Thoracic aorta (tissue), 2 donors: ENCODE measurements at regions not wholly inside any gene's neighbourhood (a gene's known extent, or its start where the extent isn't known, plus 50 kb on each side); places are given as distances from the start of the nearest gene placed in this dataset.

Experiments
- ATAC-seq: fragments of 150-250 bp; one replicate; pipeline ENCODE4 v1.8.0; 2017; ENCODE audit warnings: low read depth; ENCODE audit not compliant: insufficient number of reproducible peaks, low FRiP score
- DNase-seq: peaks from one replicate; pipeline ENCODE4 v3.0.0-alpha.2; 2020; ENCODE audit warnings: low spot score
- H3K27ac ChIP-seq, 2 donors: fragments of 200-600 bp; sonication (generic); 1 replicate in 1 of 2; 2 replicates in 1 of 2; pipeline ENCODE4 v1.5.1; 2016; ENCODE audit warnings: mild to moderate bottlenecking in 2 of 2, moderate library complexity in 2 of 2
- H3K27me3 ChIP-seq: fragments of 200-600 bp; sonication (generic); replicated peaks from 2 replicates; pipeline ENCODE4 v1.6.0; 2016; ENCODE audit warnings: mild to moderate bottlenecking; ENCODE audit not compliant: insufficient read depth
- H3K36me3 ChIP-seq: fragments of 200-600 bp; sonication (generic); one replicate; pipeline ENCODE4 v1.5.1; 2016
- H3K4me1 ChIP-seq, 2 donors: fragments of 200-600 bp; sonication (generic); 1 replicate in 1 of 2; 2 replicates in 1 of 2; pipeline versions ENCODE4 v1.5.1 to v1.6.0; 2016; ENCODE audit warnings: low read depth in 2 of 2, mild to moderate bottlenecking in 1 of 2; ENCODE audit not compliant: control insufficient read depth in 1 of 2
- H3K4me3 ChIP-seq: fragments of 200-600 bp; sonication (generic); 2 replicates; pipeline ENCODE4 v1.5.1; 2016; ENCODE audit warnings: mild to moderate bottlenecking
- H3K9me3 ChIP-seq: fragments of 200-600 bp; sonication (generic); 2 replicates; pipeline ENCODE4 v1.5.1; 2016
- TF ChIP-seq, protein P1 (sequence below): fragments of 200-600 bp; sonication (generic); IDR thresholded peaks from one replicate; pipeline ENCODE4 v1.5.1; 2019; ENCODE audit warnings: antibody characterized with exemption

DNA sequence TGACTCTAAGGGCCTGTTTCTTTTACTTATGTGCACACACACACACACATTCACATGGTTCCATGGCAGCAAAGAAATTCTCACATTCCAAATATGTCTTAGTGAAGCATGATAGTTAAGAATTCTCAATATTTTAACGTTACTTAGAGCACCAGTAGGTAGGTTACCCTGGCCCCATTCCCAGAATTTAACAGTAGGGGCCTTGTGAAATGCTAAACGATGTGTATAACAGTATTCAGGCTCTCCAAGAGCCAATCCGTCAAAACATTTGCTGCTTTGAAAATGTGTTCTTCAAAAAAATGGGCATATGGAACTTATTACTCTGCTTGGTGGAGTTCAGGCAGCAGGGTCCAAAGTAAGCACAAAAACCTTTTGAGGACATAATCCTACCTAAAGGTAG, 93.7 kb upstream of the DAB2 start:
- ATAC-seq (no peak), DNase-seq (no peak)
- Histone ChIP-seq H3K27ac (no peak overlapping the region), H3K36me3 (no peaks in the 10 kb centered on the region), H3K4me3 (no peak overlapping the region), H3K4me1 (peaks cover 20 to 32% of the 10 kb centered on the region in 2 donors), H3K27me3 (no peaks in the 10 kb centered on the region), H3K9me3 (no peaks in the 10 kb centered on the region)
- TF ChIP-seq, protein P1, sequence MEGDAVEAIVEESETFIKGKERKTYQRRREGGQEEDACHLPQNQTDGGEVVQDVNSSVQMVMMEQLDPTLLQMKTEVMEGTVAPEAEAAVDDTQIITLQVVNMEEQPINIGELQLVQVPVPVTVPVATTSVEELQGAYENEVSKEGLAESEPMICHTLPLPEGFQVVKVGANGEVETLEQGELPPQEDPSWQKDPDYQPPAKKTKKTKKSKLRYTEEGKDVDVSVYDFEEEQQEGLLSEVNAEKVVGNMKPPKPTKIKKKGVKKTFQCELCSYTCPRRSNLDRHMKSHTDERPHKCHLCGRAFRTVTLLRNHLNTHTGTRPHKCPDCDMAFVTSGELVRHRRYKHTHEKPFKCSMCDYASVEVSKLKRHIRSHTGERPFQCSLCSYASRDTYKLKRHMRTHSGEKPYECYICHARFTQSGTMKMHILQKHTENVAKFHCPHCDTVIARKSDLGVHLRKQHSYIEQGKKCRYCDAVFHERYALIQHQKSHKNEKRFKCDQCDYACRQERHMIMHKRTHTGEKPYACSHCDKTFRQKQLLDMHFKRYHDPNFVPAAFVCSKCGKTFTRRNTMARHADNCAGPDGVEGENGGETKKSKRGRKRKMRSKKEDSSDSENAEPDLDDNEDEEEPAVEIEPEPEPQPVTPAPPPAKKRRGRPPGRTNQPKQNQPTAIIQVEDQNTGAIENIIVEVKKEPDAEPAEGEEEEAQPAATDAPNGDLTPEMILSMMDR: no peak

DNA sequence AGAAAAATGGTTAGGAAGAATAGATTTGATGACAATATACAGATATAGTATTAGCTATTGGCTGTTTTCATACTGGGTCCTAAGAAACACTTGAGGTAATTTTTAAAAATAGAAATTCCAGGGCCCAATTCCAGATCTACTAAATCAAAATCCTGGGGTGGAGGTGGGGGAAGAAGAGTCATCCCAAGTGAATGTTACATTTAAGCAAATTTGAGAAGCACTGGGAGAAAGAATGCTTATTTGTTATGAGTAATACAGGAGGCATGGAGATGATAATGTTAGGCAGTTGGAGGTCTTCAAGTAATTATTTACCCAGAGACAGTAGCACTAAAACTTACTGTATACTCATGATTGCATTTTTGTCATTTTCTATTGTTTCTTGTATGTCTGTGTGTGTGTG, 93.0 kb upstream of the DAB2 start:
- Histone ChIP-seq H3K36me3 (no peaks in the 10 kb centered on the region), H3K4me3 (no peak overlapping the region), H3K27ac (no peak overlapping the region), H3K4me1 (peaks cover 20 to 32% of the 10 kb centered on the region in 2 donors), H3K9me3 (no peaks in the 10 kb centered on the region), H3K27me3 (no peaks in the 10 kb centered on the region)
- TF ChIP-seq, protein P1: no peak
- DNase-seq (no peak), ATAC-seq (no peak)

DNA sequence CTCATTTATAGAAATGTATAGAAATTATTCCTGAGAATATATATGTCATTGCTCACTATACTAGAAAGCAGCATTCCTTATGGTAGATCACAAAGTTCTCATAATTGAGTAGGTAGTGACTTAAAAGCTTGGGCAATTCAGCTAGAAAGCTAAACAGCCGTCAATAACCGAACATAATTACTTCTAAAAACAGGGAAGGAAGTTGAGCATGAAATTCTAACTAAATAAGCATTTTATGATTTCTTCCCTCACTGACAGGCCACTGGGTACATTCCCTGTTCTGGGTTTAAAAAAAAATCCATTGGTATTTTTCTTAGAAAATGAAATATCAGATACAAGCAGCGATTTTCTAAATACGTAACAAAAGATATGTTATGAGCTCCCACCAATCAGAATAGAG, 91.1 kb upstream of the DAB2 start:
- ATAC-seq (no peak), DNase-seq (no peak)
- Histone ChIP-seq H3K4me3 (no peak overlapping the region), H3K27me3 (no peaks in the 10 kb centered on the region), H3K27ac (no peak overlapping the region), H3K36me3 (no peaks in the 10 kb centered on the region), H3K9me3 (no peaks in the 10 kb centered on the region), H3K4me1 (peaks cover 20 to 32% of the 10 kb centered on the region in 2 donors)
- TF ChIP-seq, protein P1: no peak

DNA sequence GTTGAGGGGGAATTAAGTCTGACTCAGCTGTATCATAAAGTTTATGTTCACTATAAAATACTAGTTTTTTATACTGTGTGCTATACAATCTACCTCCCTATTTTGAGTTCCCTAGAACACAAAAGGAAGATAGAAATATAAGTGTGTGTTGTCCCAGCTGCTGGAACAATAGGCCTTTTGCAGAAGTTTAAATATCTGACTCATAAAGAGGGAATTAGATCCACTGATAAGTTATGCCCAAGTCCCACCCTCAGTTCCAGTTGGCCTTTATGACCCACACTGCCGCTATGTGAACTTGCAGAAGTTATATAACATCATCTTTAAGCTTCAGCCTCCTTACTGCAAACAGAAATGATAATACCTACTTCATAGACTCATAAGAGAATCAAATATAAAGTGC, 88.5 kb upstream of the DAB2 start:
- DNase-seq: no peak
- no peaks in the 10 kb centered on the region for H3K9me3 ChIP-seq
- no peak overlapping the region for H3K4me3 ChIP-seq
- no peaks in the 10 kb centered on the region for H3K27me3 ChIP-seq
- no peak overlapping the region for H3K27ac ChIP-seq
- H3K36me3 ChIP-seq: no peaks in the 10 kb centered on the region
- peaks cover 7 to 9% of the 10 kb centered on the region in 2 donors for H3K4me1 ChIP-seq
- ATAC-seq: no peak
- TF ChIP-seq, protein P1: no peak

DNA sequence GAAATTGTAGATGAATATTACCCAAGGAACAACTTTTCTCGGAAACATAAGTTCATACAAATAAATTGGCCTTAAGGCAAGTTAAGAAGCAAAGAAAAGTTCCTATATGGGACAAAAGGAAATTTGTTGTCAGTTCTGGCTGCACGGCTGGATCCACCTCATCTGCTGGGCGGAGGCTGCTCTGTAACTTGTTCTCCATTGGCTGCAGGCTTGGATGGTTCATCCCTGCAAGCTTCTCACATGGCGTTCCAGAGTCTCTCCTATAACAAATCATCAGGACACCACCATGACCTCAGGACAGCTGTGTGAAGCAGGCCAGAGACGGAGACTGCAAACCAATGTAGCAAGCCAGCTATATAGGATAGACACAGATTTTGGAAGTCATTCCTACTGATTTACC, 81.4 kb upstream of the DAB2 start:
- H3K4me3 ChIP-seq: no peak overlapping the region
- no peaks in the 10 kb centered on the region for H3K27me3 ChIP-seq
- no peaks in the 10 kb centered on the region for H3K9me3 ChIP-seq
- no peaks in the 10 kb centered on the region for H3K36me3 ChIP-seq
- no peak for ATAC-seq
- H3K4me1 ChIP-seq: peaks cover 0 to 15% of the 10 kb centered on the region in 2 donors
- TF ChIP-seq, protein P1: no peak
- H3K27ac ChIP-seq: no peak overlapping the region
- no peak for DNase-seq
